ENCODE measurements at regions not wholly inside any gene's neighbourhood (a gene's known extent, or its start where the extent isn't known, plus 50 kb on each side); places are given as distances from the start of the nearest gene placed in this dataset.
"Not testable (repeated sequence)": the region's sequence is repeated elsewhere in the genome, so short reads cannot be mapped to it uniquely, and the experiment has no call there.

- DNase-seq (ENCODE audit: low spot score) = no peak
Observed at GRCh38 chr6:139448051-139448649, 73.7 kb upstream of the CITED2 start.

- no peak for DNase-seq (ENCODE audit: low spot score)
Observed at GRCh38 chr6:139447656-139447975, 73.2 kb upstream of the CITED2 start.

- no peak for DNase-seq (ENCODE audit: low spot score)
Observed at GRCh38 chr6:139446768-139447655, 72.6 kb upstream of the CITED2 start.

GRCh38 chr6:139446138-139446715 lies 71.8 kb upstream of the CITED2 start:
- no peak for DNase-seq (ENCODE audit: low spot score)

- not testable (repeated sequence) for DNase-seq (ENCODE audit: low spot score)
Observed at GRCh38 chr6:139444273-139444787, 69.9 kb upstream of the CITED2 start.

- no peak for DNase-seq (ENCODE audit: low spot score)
Observed at GRCh38 chr6:139443231-139444112, 69.0 kb upstream of the CITED2 start.

GRCh38 chr6:139442188-139442671 lies 67.8 kb upstream of the CITED2 start:
- no peak for DNase-seq (ENCODE audit: low spot score)

- no peak for DNase-seq (ENCODE audit: low spot score)
Observed at GRCh38 chr6:139439349-139439748, 64.9 kb upstream of the CITED2 start.

- DNase-seq (ENCODE audit: low spot score) = no peak
Observed at GRCh38 chr6:139438775-139439174, 64.3 kb upstream of the CITED2 start.

- no peak for DNase-seq (ENCODE audit: low spot score)
Observed at GRCh38 chr6:139436957-139437348, 62.5 kb upstream of the CITED2 start.

- DNase-seq (ENCODE audit: low spot score) = no peak
Observed at GRCh38 chr6:139436200-139436956, 61.9 kb upstream of the CITED2 start.

GRCh38 chr6:139433631-139434419 lies 59.4 kb upstream of the CITED2 start:
- DNase-seq (ENCODE audit: low spot score) = peak; percentile 33

GRCh38 chr6:139431602-139431956 lies 57.1 kb upstream of the CITED2 start:
- no peak for DNase-seq (ENCODE audit: low spot score)

- DNase-seq (ENCODE audit: low spot score) = no peak
Observed at GRCh38 chr6:139430899-139431601, 56.6 kb upstream of the CITED2 start.

- peak; percentile 54 for DNase-seq (ENCODE audit: low spot score)
Observed at GRCh38 chr6:139429580-139430145, 55.2 kb upstream of the CITED2 start.

- DNase-seq (ENCODE audit: low spot score) = peak; percentile 56
Observed at GRCh38 chr6:139427199-139427598, 52.8 kb upstream of the CITED2 start.

GRCh38 chr6:139426795-139427194 lies 52.3 kb upstream of the CITED2 start:
- DNase-seq (ENCODE audit: low spot score) = no peak

- DNase-seq (ENCODE audit: low spot score) = no peak
Observed at GRCh38 chr6:139425780-139426179, 51.3 kb upstream of the CITED2 start.

Measured in umbilical cord (tissue), 1 donor.